ENCODE measurements at regions not wholly inside any gene's neighbourhood (a gene's known extent, or its start where the extent isn't known, plus 50 kb on each side); places are given as distances from the start of the nearest gene placed in this dataset.

DNA sequence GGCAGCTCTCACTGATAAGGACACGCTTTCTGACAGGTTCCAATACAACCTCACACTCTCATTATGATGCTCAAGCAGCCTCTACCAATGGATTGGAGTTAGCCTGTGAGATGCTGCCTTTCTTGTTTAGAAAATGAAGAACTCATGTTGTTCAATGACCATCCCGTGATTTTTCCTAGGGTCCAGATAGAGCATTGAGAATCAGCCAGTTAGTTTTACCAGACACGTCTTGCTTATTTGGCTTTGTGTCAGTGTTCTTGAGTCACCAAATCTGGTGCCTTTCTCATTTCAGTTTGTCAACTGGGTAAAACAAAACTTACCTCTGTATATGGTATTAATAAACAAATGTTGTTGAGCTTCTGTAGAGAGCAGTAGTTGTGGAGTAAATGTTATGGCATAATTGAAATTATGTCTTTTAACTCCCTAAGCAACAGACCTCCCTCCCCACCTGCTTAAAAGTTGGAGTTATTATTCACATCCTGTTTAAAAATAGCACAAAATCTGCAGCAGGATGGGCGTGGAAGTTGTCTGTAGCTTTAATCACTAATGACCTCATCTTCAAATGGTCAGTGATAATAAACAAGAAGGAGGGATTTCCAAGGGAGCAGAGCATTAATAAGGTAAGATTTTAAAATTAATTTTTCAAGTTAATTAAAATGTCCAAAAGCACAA, 167.3 kb downstream of the HRH4 start:
- in situ Hi-C loops (cut with HindIII; ENCODE audit: low pct_unique_long_range_greater_than_20kb, low sequenced_read_pairs), result no loop called here
- ATAC-seq (no peak), DNase-seq (ENCODE audit: low read depth, low spot score) (no peak)

DNA sequence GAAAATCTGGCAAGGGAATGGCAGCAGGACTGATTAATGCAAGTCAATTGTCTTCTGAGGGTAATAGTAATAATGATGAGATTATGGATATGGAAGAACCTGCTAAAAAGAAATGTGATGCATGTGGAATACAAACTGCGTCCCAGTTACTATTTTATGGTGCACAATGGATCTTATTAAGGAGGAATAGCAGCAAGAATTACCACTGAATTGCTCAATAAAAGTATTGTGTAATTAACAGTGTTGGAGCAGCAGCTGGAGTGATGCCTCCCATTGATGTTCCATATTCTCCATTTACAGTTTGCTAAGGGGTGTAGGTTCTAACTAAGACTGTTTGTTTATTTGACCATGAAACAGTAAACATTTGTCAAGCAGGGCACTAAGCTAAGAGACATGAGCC, 167.9 kb downstream of the HRH4 start:
- Histone ChIP-seq H3K9me3 (ENCODE audit: control insufficient read depth, insufficient read depth, low read depth, low read length) (no peaks in the 10 kb centered on the region), H3K27me3 (ENCODE audit: control insufficient read depth, insufficient read depth, low read length) (no peaks in the 10 kb centered on the region), H3K4me3 (ENCODE audit: low read depth in 2 of 2, low read length in 2 of 2) (no peak overlapping the region), H3K27ac (ENCODE audit: low read length) (no peak overlapping the region), H3K36me3 (ENCODE audit: control insufficient read depth, insufficient read depth, low read length) (no peaks in the 10 kb centered on the region), H3K4me1 (ENCODE audit: control insufficient read depth, insufficient read depth, low read length) (no peaks in the 10 kb centered on the region)
- DNase-seq (ENCODE audit: low read depth, low spot score) (no peak), ATAC-seq (no peak)
- POLR2A ChIA-PET, result no interaction called here
- BruUV-seq (replicated peaks), result no TSS peak
- in situ Hi-C loops (cut with HindIII; ENCODE audit: low pct_unique_long_range_greater_than_20kb, low sequenced_read_pairs) (no loop called here), intact Hi-C loops (cut with micrococcal nuclease; ENCODE audit: unreplicated experiment) (loop anchor here (5.0 kb wide), 1 partner anchor 329 kb away; no protein-coding TSS in a partner anchor)
- TF ChIP-seq, protein P1, sequence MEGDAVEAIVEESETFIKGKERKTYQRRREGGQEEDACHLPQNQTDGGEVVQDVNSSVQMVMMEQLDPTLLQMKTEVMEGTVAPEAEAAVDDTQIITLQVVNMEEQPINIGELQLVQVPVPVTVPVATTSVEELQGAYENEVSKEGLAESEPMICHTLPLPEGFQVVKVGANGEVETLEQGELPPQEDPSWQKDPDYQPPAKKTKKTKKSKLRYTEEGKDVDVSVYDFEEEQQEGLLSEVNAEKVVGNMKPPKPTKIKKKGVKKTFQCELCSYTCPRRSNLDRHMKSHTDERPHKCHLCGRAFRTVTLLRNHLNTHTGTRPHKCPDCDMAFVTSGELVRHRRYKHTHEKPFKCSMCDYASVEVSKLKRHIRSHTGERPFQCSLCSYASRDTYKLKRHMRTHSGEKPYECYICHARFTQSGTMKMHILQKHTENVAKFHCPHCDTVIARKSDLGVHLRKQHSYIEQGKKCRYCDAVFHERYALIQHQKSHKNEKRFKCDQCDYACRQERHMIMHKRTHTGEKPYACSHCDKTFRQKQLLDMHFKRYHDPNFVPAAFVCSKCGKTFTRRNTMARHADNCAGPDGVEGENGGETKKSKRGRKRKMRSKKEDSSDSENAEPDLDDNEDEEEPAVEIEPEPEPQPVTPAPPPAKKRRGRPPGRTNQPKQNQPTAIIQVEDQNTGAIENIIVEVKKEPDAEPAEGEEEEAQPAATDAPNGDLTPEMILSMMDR (IDR thresholded peaks at IDR 0.05), result no peak
- TF ChIP-seq POLR2AphosphoS5 (IDR thresholded peaks at IDR 0.05; ENCODE audit: low read depth, low read length) (no peak), SIN3A (IDR thresholded peaks at IDR 0.05; ENCODE audit: borderline replicate concordance, insufficient read depth, low read depth, low read length) (no peak), TCF7L2 (IDR thresholded peaks at IDR 0.05; ENCODE audit: low read depth, low read length) (no peak)
- TF ChIP-seq, protein P2, sequence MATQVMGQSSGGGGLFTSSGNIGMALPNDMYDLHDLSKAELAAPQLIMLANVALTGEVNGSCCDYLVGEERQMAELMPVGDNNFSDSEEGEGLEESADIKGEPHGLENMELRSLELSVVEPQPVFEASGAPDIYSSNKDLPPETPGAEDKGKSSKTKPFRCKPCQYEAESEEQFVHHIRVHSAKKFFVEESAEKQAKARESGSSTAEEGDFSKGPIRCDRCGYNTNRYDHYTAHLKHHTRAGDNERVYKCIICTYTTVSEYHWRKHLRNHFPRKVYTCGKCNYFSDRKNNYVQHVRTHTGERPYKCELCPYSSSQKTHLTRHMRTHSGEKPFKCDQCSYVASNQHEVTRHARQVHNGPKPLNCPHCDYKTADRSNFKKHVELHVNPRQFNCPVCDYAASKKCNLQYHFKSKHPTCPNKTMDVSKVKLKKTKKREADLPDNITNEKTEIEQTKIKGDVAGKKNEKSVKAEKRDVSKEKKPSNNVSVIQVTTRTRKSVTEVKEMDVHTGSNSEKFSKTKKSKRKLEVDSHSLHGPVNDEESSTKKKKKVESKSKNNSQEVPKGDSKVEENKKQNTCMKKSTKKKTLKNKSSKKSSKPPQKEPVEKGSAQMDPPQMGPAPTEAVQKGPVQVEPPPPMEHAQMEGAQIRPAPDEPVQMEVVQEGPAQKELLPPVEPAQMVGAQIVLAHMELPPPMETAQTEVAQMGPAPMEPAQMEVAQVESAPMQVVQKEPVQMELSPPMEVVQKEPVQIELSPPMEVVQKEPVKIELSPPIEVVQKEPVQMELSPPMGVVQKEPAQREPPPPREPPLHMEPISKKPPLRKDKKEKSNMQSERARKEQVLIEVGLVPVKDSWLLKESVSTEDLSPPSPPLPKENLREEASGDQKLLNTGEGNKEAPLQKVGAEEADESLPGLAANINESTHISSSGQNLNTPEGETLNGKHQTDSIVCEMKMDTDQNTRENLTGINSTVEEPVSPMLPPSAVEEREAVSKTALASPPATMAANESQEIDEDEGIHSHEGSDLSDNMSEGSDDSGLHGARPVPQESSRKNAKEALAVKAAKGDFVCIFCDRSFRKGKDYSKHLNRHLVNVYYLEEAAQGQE (IDR thresholded peaks at IDR 0.05; ENCODE audit: insufficient read depth in 1 of 2, low read depth in 2 of 2, low read length in 1 of 2), result no peak
- CTCF ChIA-PET, result no interaction called here

More for the DNA sequence above, 167.3 kb downstream of the HRH4 start:
- intact Hi-C loops (cut with micrococcal nuclease; ENCODE audit: unreplicated experiment), result loop anchor here (5.0 kb wide), 1 partner anchor 330 kb away; no protein-coding TSS in a partner anchor
- TF ChIP-seq, protein P1 (IDR thresholded peaks at IDR 0.05), result no peak
- TF ChIP-seq, protein P2 (IDR thresholded peaks at IDR 0.05; ENCODE audit: insufficient read depth in 1 of 2, low read depth in 2 of 2, low read length in 1 of 2), result no peak
- TF ChIP-seq TCF7L2 (IDR thresholded peaks at IDR 0.05; ENCODE audit: low read depth, low read length) (no peak), POLR2AphosphoS5 (IDR thresholded peaks at IDR 0.05; ENCODE audit: low read depth, low read length) (no peak), SIN3A (IDR thresholded peaks at IDR 0.05; ENCODE audit: borderline replicate concordance, insufficient read depth, low read depth, low read length) (no peak)
- Histone ChIP-seq H3K27ac (ENCODE audit: low read length) (no peak overlapping the region), H3K4me1 (ENCODE audit: control insufficient read depth, insufficient read depth, low read length) (no peaks in the 10 kb centered on the region), H3K9me3 (ENCODE audit: control insufficient read depth, insufficient read depth, low read depth, low read length) (no peaks in the 10 kb centered on the region), H3K27me3 (ENCODE audit: control insufficient read depth, insufficient read depth, low read length) (no peaks in the 10 kb centered on the region), H3K4me3 (ENCODE audit: low read depth in 2 of 2, low read length in 2 of 2) (no peak overlapping the region), H3K36me3 (ENCODE audit: control insufficient read depth, insufficient read depth, low read length) (no peaks in the 10 kb centered on the region)
- CTCF ChIA-PET, result no interaction called here
- BruUV-seq (replicated peaks), result no TSS peak
- POLR2A ChIA-PET, result no interaction called here
